ENCODE measurements at regions not wholly inside any gene's neighbourhood (a gene's known extent, or its start where the extent isn't known, plus 50 kb on each side); places are given as distances from the start of the nearest gene placed in this dataset.

DNA sequence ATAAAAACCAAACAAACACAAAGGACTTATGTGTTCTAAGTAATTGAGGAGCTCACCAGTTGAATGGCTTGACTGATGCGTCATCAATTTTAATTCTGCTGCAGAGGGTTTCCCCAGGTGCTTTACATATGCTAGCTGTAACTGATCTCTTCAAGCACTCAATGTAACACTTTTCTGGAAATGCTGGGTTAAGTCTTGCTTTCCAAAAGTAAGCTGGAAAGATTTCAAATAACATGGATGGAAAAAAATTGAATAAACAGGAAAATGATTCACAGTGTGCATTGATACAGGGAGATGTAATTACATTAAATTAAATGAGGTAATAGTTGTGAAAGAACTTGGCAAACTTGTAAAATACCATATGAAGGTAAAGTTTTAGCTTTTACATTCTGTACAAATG is 186.7 kb upstream of the WDFY3 start:
- TF ChIP-seq, protein P1, sequence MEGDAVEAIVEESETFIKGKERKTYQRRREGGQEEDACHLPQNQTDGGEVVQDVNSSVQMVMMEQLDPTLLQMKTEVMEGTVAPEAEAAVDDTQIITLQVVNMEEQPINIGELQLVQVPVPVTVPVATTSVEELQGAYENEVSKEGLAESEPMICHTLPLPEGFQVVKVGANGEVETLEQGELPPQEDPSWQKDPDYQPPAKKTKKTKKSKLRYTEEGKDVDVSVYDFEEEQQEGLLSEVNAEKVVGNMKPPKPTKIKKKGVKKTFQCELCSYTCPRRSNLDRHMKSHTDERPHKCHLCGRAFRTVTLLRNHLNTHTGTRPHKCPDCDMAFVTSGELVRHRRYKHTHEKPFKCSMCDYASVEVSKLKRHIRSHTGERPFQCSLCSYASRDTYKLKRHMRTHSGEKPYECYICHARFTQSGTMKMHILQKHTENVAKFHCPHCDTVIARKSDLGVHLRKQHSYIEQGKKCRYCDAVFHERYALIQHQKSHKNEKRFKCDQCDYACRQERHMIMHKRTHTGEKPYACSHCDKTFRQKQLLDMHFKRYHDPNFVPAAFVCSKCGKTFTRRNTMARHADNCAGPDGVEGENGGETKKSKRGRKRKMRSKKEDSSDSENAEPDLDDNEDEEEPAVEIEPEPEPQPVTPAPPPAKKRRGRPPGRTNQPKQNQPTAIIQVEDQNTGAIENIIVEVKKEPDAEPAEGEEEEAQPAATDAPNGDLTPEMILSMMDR (IDR thresholded peaks at IDR 0.05; ENCODE audit: low read length), result no peak
- TF ChIP-seq EZH2 (optimal IDR thresholded peaks at IDR 0.05; ENCODE audit: low read depth, low read length), result no peak
